Loucy (cell line): ENCODE measurements at regions not wholly inside any gene's neighbourhood (a gene's known extent, or its start where the extent isn't known, plus 50 kb on each side); places are given as distances from the start of the nearest gene placed in this dataset.

ENCODE experiments used
- H2AFZ ChIP-seq: fragments of 200-600 bp; sonication (generic); 2 replicates; pipeline ENCODE4 v1.6.0; 2016; ENCODE audit warnings: antibody characterized with exemption, mild to moderate bottlenecking, low read length, moderate library complexity
- H3F3A ChIP-seq: fragments of 200-600 bp; 2 replicates; pipeline ENCODE4 v1.6.0; 2016; ENCODE audit warnings: antibody characterized with exemption, low read depth, mild to moderate bottlenecking
- H3K27me3 ChIP-seq: fragments of 200-600 bp; sonication (generic); 2 replicates; pipeline ENCODE4 v1.6.1; 2014; ENCODE audit warnings: low read length, mild to moderate bottlenecking; ENCODE audit not compliant: insufficient read depth, poor library complexity, severe bottlenecking
- H3K36me3 ChIP-seq: fragments of 200-600 bp; sonication (generic); 2 replicates; pipeline ENCODE4 v1.6.1; 2016; ENCODE audit warnings: low read length; ENCODE audit not compliant: insufficient read depth
- H3K4me1 ChIP-seq: fragments of 200-600 bp; sonication (generic); 2 replicates; pipeline ENCODE4 v1.5.1; 2014; ENCODE audit warnings: low read length, mild to moderate bottlenecking; ENCODE audit not compliant: insufficient read depth, poor library complexity, severe bottlenecking
- H3K4me2 ChIP-seq: fragments of 200-600 bp; sonication (generic); 2 replicates; pipeline ENCODE4 v1.6.0; 2014; ENCODE audit warnings: antibody characterized with exemption, low read length, low read depth, mild to moderate bottlenecking; ENCODE audit not compliant: poor library complexity, severe bottlenecking
- H3K4me3 ChIP-seq: fragments of 200-600 bp; sonication (generic); 2 replicates; pipeline ENCODE4 v1.5.1; 2014; ENCODE audit warnings: low read length, mild to moderate bottlenecking, mixed read lengths; ENCODE audit not compliant: poor library complexity, severe bottlenecking
- H3K79me2 ChIP-seq: fragments of 200-600 bp; sonication (generic); 2 replicates; pipeline ENCODE4 v1.6.1; 2014; ENCODE audit warnings: low read length; ENCODE audit not compliant: insufficient read depth
- H3K9ac ChIP-seq: fragments of 200-600 bp; sonication (generic); 2 replicates; pipeline ENCODE4 v1.6.0; 2014; ENCODE audit warnings: mild to moderate bottlenecking, low read depth, low read length, moderate library complexity; ENCODE audit not compliant: poor library complexity, severe bottlenecking
- H3K9me2 ChIP-seq: fragments of 200-600 bp; sonication (generic); replicated peaks from 2 replicates; pipeline ENCODE4 v1.6.1; 2016; ENCODE audit warnings: low read depth, low read length, mixed read lengths
- H3K9me3 ChIP-seq: fragments of 200-600 bp; sonication (generic); 2 replicates; pipeline ENCODE4 v1.6.1; 2014; ENCODE audit warnings: mild to moderate bottlenecking, antibody characterized with exemption, low read length, low read depth; ENCODE audit not compliant: insufficient read depth
- H4K20me1 ChIP-seq: fragments of 200-600 bp; sonication (generic); 2 replicates; pipeline ENCODE4 v1.6.0; 2014; ENCODE audit warnings: antibody characterized with exemption, low read length, mild to moderate bottlenecking; ENCODE audit not compliant: insufficient read depth, poor library complexity, severe bottlenecking
- CTCF ChIP-seq: fragments of 200-600 bp; sonication (generic); conservative IDR thresholded peaks from 2 replicates; pipeline ENCODE4 v1.5.1; 2014; ENCODE audit warnings: mild to moderate bottlenecking, antibody characterized with exemption, low read length
- EZH2phosphoT487 ChIP-seq: fragments of 200-600 bp; IDR thresholded peaks from 2 replicates; pipeline ENCODE4 v1.6.1; 2018; ENCODE audit warnings: antibody characterized with exemption, mild to moderate bottlenecking, moderate library complexity, borderline replicate concordance

- Histone ChIP-seq H3K79me2 (no peaks in the 10 kb centered on the region), H3K4me2 (no peak overlapping the region), H3K9ac (no peak overlapping the region), H4K20me1 (no peaks in the 10 kb centered on the region), H3K36me3 (no peaks in the 10 kb centered on the region), H3K9me2 (no peaks in the 10 kb centered on the region), H3K4me3 (no peak overlapping the region), H3K27me3 (no peaks in the 10 kb centered on the region), H2AFZ (no peak overlapping the region), H3K9me3 (no peaks in the 10 kb centered on the region), H3F3A (no peaks in the 10 kb centered on the region; the same call in 1 of the 2 replicates), H3K4me1 (peaks cover 39% of the 10 kb centered on the region)
- TF ChIP-seq EZH2phosphoT487 (no peak), CTCF (no peak)
These were observed 50.0 kb upstream of the RASGRP1 start for GRCh38 chr15:38614621-38615020.

- no peak overlapping the region for H3K4me3 ChIP-seq
- H3K27me3 ChIP-seq = no peaks in the 10 kb centered on the region
- no peaks in the 10 kb centered on the region for H3K79me2 ChIP-seq
- H3K36me3 ChIP-seq = no peaks in the 10 kb centered on the region
- no peak for TF ChIP-seq CTCF
- TF ChIP-seq EZH2phosphoT487 = no peak
- no peaks in the 10 kb centered on the region for H3F3A ChIP-seq
- no peak overlapping the region for H3K4me2 ChIP-seq
- peaks cover 15% of the 10 kb centered on the region for H3K4me1 ChIP-seq
- no peak overlapping the region for H2AFZ ChIP-seq
- no peak overlapping the region for H3K9ac ChIP-seq
- no peaks in the 10 kb centered on the region for H3K9me2 ChIP-seq
- H4K20me1 ChIP-seq = no peaks in the 10 kb centered on the region
- no peaks in the 10 kb centered on the region for H3K9me3 ChIP-seq
These were observed 53.2 kb upstream of the RASGRP1 start for GRCh38 chr15:38617831-38618230.

GRCh38 chr15:38618242-38618955, 53.8 kb upstream of the RASGRP1 start:
- no peak overlapping the region for H3K4me2 ChIP-seq
- H2AFZ ChIP-seq = no peak overlapping the region
- H3K36me3 ChIP-seq = no peaks in the 10 kb centered on the region
- H4K20me1 ChIP-seq = no peaks in the 10 kb centered on the region
- TF ChIP-seq CTCF = no peak
- no peaks in the 10 kb centered on the region for H3K79me2 ChIP-seq
- no peak overlapping the region for H3K4me3 ChIP-seq
- H3K9me3 ChIP-seq = no peaks in the 10 kb centered on the region
- no peaks in the 10 kb centered on the region for H3F3A ChIP-seq
- H3K4me1 ChIP-seq = peaks cover 9% of the 10 kb centered on the region
- no peaks in the 10 kb centered on the region for H3K9me2 ChIP-seq
- no peak overlapping the region for H3K9ac ChIP-seq
- no peaks in the 10 kb centered on the region for H3K27me3 ChIP-seq
